Esophagus muscularis mucosa (tissue), 4 donors: ENCODE measurements at regions not wholly inside any gene's neighbourhood (a gene's known extent, or its start where the extent isn't known, plus 50 kb on each side); places are given as distances from the start of the nearest gene placed in this dataset.

Experiments
- CTCF ChIP-seq, 3 experiments: fragments of 200-600 bp in 2 of 3; fragments of 450-650 bp in 1 of 3; sonication (generic) in 2 of 3; IDR thresholded peaks; one replicate each; pipeline ENCODE4 v1.5.1; 2017 to 2019; ENCODE audit warnings: antibody characterized with exemption in 3 of 3, mild to moderate bottlenecking in 2 of 3, moderate library complexity in 1 of 3
- EP300 ChIP-seq: sonication (generic); formaldehyde crosslinking; IDR thresholded peaks from one replicate; pipeline ENCODE4 v1.6.1; 2017; ENCODE audit warnings: antibody characterized with exemption
- POLR2A ChIP-seq: fragments of 450-650 bp; IDR thresholded peaks from one replicate; pipeline ENCODE4 v1.6.1; 2017; ENCODE audit warnings: antibody characterized with exemption, moderate library complexity, mild to moderate bottlenecking, low read depth
- POLR2AphosphoS5 ChIP-seq, 2 donors: sonication (generic); formaldehyde crosslinking; IDR thresholded peaks; one replicate each; pipeline ENCODE4 v1.6.1; 2017; ENCODE audit warnings: antibody characterized with exemption in 2 of 2

DNA sequence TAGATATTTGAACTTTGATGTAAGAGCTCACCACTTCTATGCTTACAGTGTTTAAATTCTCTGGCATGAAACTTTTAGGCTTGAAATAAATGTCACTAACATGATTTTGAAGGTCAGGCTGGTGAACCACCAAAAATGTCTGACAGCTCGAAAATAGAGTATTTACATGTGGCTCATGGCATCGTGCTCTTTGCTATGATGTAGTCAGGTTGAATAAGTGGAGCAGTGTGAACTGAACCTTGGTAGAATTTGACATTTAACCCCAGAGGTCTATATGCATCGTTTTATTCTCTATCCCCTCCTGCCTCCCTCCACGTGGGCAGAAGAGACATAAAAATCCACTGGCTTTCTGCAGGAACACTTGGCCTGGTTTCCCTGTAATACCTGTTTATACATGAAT lies 369.7 kb upstream of the ATP2B1 start:
- TF ChIP-seq CTCF (IDR thresholded peaks at IDR 0.05) (no peak), POLR2A (no peak), POLR2AphosphoS5 (IDR thresholded peaks at IDR 0.05) (no peak), EP300 (no peak)
